ENCODE measurements at regions not wholly inside any gene's neighbourhood (a gene's known extent, or its start where the extent isn't known, plus 50 kb on each side); places are given as distances from the start of the nearest gene placed in this dataset.

GRCh38 chr4:138090918-138091676 is 151.1 kb downstream of the SLC7A11 start:
- POLR2A ChIA-PET = no interaction called here
- CTCF ChIA-PET = interaction anchor here (0.7 to 2.4 kb wide), 33 partner anchors 8 to 967 kb away, joined by 3 to 38 read pairs (median 5); no protein-coding TSS in a partner anchor
- Mint-ChIP-seq H3K36me3 (no peaks in the 10 kb centered on the region; the same call in 1 of the 2 replicates), H3K27me3 (ENCODE audit: low read depth) (no peaks in the 10 kb centered on the region), H3K4me3 (no peak overlapping the region), H3K27ac (no peak overlapping the region), H3K4me1 (peaks cover 8% of the 10 kb centered on the region), H3K9me3 (peaks cover 4% of the 10 kb centered on the region)
- DNase-seq (ENCODE audit: low spot score) (no peak), ATAC-seq (no peak; the same call in 1 of the 2 replicates)
- TF ChIP-seq TEAD1 (CRISPR knock-in tag; IDR thresholded peaks at IDR 0.05) (no peak), ATF6 (CRISPR knock-in tag; IDR thresholded peaks at IDR 0.05) (no peak), ZNF232 (CRISPR knock-in tag; IDR thresholded peaks at IDR 0.05) (no peak), ATF3 (CRISPR knock-in tag; conservative IDR thresholded peaks at IDR 0.05) (no peak), GRHL2 (CRISPR knock-in tag; IDR thresholded peaks at IDR 0.05; ENCODE audit: insufficient replicate concordance, severe bottlenecking) (no peak), ZNF138 (CRISPR knock-in tag; conservative IDR thresholded peaks at IDR 0.05) (no peak), ZNF425 (CRISPR knock-in tag; conservative IDR thresholded peaks at IDR 0.05) (no peak), CREM (CRISPR knock-in tag; IDR thresholded peaks at IDR 0.05) (no peak), TCF7 (CRISPR knock-in tag; IDR thresholded peaks at IDR 0.05; ENCODE audit: low read depth) (no peak), ZBTB43 (CRISPR knock-in tag; IDR thresholded peaks at IDR 0.05) (no peak), MXD4 (CRISPR knock-in tag; IDR thresholded peaks at IDR 0.05; ENCODE audit: borderline replicate concordance) (no peak), FOXK1 (CRISPR knock-in tag; IDR thresholded peaks at IDR 0.05) (no peak), SOX15 (CRISPR knock-in tag; IDR thresholded peaks at IDR 0.05) (no peak), ZNF423 (CRISPR knock-in tag; IDR thresholded peaks at IDR 0.05) (no peak)
- TF ChIP-seq, protein P1, sequence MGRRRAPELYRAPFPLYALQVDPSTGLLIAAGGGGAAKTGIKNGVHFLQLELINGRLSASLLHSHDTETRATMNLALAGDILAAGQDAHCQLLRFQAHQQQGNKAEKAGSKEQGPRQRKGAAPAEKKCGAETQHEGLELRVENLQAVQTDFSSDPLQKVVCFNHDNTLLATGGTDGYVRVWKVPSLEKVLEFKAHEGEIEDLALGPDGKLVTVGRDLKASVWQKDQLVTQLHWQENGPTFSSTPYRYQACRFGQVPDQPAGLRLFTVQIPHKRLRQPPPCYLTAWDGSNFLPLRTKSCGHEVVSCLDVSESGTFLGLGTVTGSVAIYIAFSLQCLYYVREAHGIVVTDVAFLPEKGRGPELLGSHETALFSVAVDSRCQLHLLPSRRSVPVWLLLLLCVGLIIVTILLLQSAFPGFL (CRISPR knock-in tag; IDR thresholded peaks at IDR 0.05; ENCODE audit: borderline replicate concordance) = no peak
- TF ChIP-seq, protein P2, sequence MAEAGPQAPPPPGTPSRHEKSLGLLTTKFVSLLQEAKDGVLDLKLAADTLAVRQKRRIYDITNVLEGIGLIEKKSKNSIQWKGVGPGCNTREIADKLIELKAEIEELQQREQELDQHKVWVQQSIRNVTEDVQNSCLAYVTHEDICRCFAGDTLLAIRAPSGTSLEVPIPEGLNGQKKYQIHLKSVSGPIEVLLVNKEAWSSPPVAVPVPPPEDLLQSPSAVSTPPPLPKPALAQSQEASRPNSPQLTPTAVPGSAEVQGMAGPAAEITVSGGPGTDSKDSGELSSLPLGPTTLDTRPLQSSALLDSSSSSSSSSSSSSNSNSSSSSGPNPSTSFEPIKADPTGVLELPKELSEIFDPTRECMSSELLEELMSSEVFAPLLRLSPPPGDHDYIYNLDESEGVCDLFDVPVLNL (CRISPR knock-in tag; IDR thresholded peaks at IDR 0.05; ENCODE audit: borderline replicate concordance, low read depth) = no peak
- TF ChIP-seq, protein P3, sequence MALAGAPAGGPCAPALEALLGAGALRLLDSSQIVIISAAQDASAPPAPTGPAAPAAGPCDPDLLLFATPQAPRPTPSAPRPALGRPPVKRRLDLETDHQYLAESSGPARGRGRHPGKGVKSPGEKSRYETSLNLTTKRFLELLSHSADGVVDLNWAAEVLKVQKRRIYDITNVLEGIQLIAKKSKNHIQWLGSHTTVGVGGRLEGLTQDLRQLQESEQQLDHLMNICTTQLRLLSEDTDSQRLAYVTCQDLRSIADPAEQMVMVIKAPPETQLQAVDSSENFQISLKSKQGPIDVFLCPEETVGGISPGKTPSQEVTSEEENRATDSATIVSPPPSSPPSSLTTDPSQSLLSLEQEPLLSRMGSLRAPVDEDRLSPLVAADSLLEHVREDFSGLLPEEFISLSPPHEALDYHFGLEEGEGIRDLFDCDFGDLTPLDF (CRISPR knock-in tag; IDR thresholded peaks at IDR 0.05) = no peak
